KMS-11 (cell line): ENCODE measurements at regions not wholly inside any gene's neighbourhood (a gene's known extent, or its start where the extent isn't known, plus 50 kb on each side); places are given as distances from the start of the nearest gene placed in this dataset.

Experiments used
- H2AFZ ChIP-seq: fragments of 200-600 bp; sonication (generic); 2 replicates; pipeline ENCODE4 v1.6.1; 2016; ENCODE audit warnings: antibody characterized with exemption, mixed run types, low read depth
- H3K27ac ChIP-seq: fragments of 200-600 bp; sonication (generic); 2 replicates; pipeline ENCODE4 v1.6.1; 2016; ENCODE audit warnings: mild to moderate bottlenecking, mixed run types
- H3K27me3 ChIP-seq: fragments of 200-600 bp; sonication (generic); 2 replicates; pipeline ENCODE4 v1.6.1; 2017; ENCODE audit warnings: mild to moderate bottlenecking, low read depth, mixed run types, moderate library complexity; ENCODE audit not compliant: insufficient read depth
- H3K36me3 ChIP-seq: fragments of 200-600 bp; sonication (generic); 2 replicates; pipeline ENCODE4 v1.6.1; 2017; ENCODE audit warnings: mild to moderate bottlenecking, mixed run types; ENCODE audit not compliant: insufficient read depth
- H3K4me1 ChIP-seq: fragments of 200-600 bp; sonication (generic); 2 replicates; pipeline ENCODE4 v1.6.1; 2016; ENCODE audit warnings: mild to moderate bottlenecking, low read depth, mixed run types; ENCODE audit not compliant: poor library complexity, severe bottlenecking
- H3K4me2 ChIP-seq: fragments of 200-600 bp; sonication (generic); 2 replicates; pipeline ENCODE4 v1.7.0; 2016; ENCODE audit warnings: mild to moderate bottlenecking, mixed run types
- H3K4me3 ChIP-seq: fragments of 200-600 bp; sonication (generic); IDR thresholded peaks from 2 replicates; pipeline ENCODE4 v1.6.1; 2017; ENCODE audit warnings: low read depth, low read length, mixed read lengths; ENCODE audit not compliant: insufficient read depth
- H3K79me2 ChIP-seq: fragments of 200-600 bp; sonication (generic); 2 replicates; pipeline ENCODE4 v1.6.1; 2016; ENCODE audit warnings: low read depth, mixed run types; ENCODE audit not compliant: insufficient read depth
- H3K9ac ChIP-seq: fragments of 200-600 bp; sonication (generic); 2 replicates; pipeline ENCODE4 v1.6.1; 2016; ENCODE audit warnings: mild to moderate bottlenecking, mixed run types
- H4K20me1 ChIP-seq: fragments of 200-600 bp; sonication (generic); 2 replicates; pipeline ENCODE4 v1.6.1; 2016; ENCODE audit warnings: mild to moderate bottlenecking, mixed run types; ENCODE audit not compliant: insufficient read depth
- CTCF ChIP-seq: fragments of 200-600 bp; sonication (generic); conservative IDR thresholded peaks from 2 replicates; pipeline ENCODE4 v1.6.1; 2017; ENCODE audit warnings: low read depth, mild to moderate bottlenecking, antibody characterized with exemption, low read length, moderate library complexity, mixed read lengths

- no peak for TF ChIP-seq CTCF
- no peak overlapping the region for H3K4me2 ChIP-seq
- H3K36me3 ChIP-seq: no peaks in the 10 kb centered on the region
- no peak overlapping the region for H3K27ac ChIP-seq
- no peaks in the 10 kb centered on the region for H3K27me3 ChIP-seq
- no peak overlapping the region for H3K4me3 ChIP-seq
- H3K79me2 ChIP-seq: no peaks in the 10 kb centered on the region
- no peak overlapping the region for H3K9ac ChIP-seq
- no peaks in the 10 kb centered on the region for H3K4me1 ChIP-seq
- H4K20me1 ChIP-seq: no peaks in the 10 kb centered on the region
- no peak overlapping the region for H2AFZ ChIP-seq
These were observed 178.3 kb upstream of the LRATD1 start for GRCh38 chr2:14454202-14454601.

GRCh38 chr2:14459786-14460325 is 172.7 kb upstream of the LRATD1 start:
- Histone ChIP-seq H3K27ac (no peak overlapping the region), H3K27me3 (no peaks in the 10 kb centered on the region), H4K20me1 (no peaks in the 10 kb centered on the region), H3K36me3 (no peaks in the 10 kb centered on the region), H3K4me3 (no peak overlapping the region), H3K79me2 (no peaks in the 10 kb centered on the region), H3K9ac (no peak overlapping the region), H3K4me2 (no peak overlapping the region), H2AFZ (no peak overlapping the region), H3K4me1 (no peaks in the 10 kb centered on the region)
- no peak for TF ChIP-seq CTCF

- no peak overlapping the region for H3K27ac ChIP-seq
- no peaks in the 10 kb centered on the region for H3K36me3 ChIP-seq
- H2AFZ ChIP-seq: no peak overlapping the region
- no peak overlapping the region for H3K4me3 ChIP-seq
- no peak for TF ChIP-seq CTCF
- no peak overlapping the region for H3K4me2 ChIP-seq
- H3K79me2 ChIP-seq: no peaks in the 10 kb centered on the region
- no peaks in the 10 kb centered on the region for H4K20me1 ChIP-seq
- H3K27me3 ChIP-seq: no peaks in the 10 kb centered on the region
- H3K4me1 ChIP-seq: no peaks in the 10 kb centered on the region
- H3K9ac ChIP-seq: no peak overlapping the region
These were observed 156.5 kb upstream of the LRATD1 start for GRCh38 chr2:14475994-14476393.

GRCh38 chr2:14479486-14479885 is 153.0 kb upstream of the LRATD1 start:
- no peak for TF ChIP-seq CTCF
- Histone ChIP-seq H3K4me3 (no peak overlapping the region), H3K27me3 (no peaks in the 10 kb centered on the region), H3K79me2 (no peaks in the 10 kb centered on the region), H3K36me3 (no peaks in the 10 kb centered on the region), H3K27ac (no peak overlapping the region), H4K20me1 (no peaks in the 10 kb centered on the region), H2AFZ (no peak overlapping the region), H3K9ac (no peak overlapping the region), H3K4me1 (no peaks in the 10 kb centered on the region), H3K4me2 (no peak overlapping the region)
